B cell (primary cell): ENCODE measurements at regions not wholly inside any gene's neighbourhood (a gene's known extent, or its start where the extent isn't known, plus 50 kb on each side); places are given as distances from the start of the nearest gene placed in this dataset.

Experiments used
- ATAC-seq: fragments of 200-7000 bp; cut with Tn5 transposase; one replicate; pipeline ENCODE4 v1.10.0; 2021; ENCODE audit warnings: low read depth, mild to moderate bottlenecking, moderate number of reproducible peaks, moderate library complexity
- CTCF ChIA-PET: fragments of 350-600 bp; sonication (Branson Sonifier 250); formaldehyde crosslinking; loops from one replicate; lab custom pipeline; 2021; ENCODE audit warnings: antibody characterized with exemption, inconsistent platforms; lab: Charles Lee
- POLR2A ChIA-PET: fragments of 350-600 bp; sonication (Branson Sonifier 250); formaldehyde crosslinking; loops from one replicate; lab custom pipeline; 2021; ENCODE audit warnings: antibody characterized with exemption; lab: Charles Lee
- DNase-seq: peaks from one replicate; pipeline ENCODE4 v3.0.0; 2013
- H2AFZ ChIP-seq: 2 replicates; pipeline ENCODE4 v1.6.1; 2012; ENCODE audit warnings: mild to moderate bottlenecking, low read depth, low read length; ENCODE audit not compliant: insufficient read depth, poor library complexity, severe bottlenecking
- H3K27ac ChIP-seq, 2 donors: 1 replicate in 1 of 2; 2 replicates in 1 of 2; pipeline ENCODE4 v1.5.1; 2012 to 2013; ENCODE audit warnings: low read length in 2 of 2, mild to moderate bottlenecking in 2 of 2, moderate library complexity in 1 of 2
- H3K27me3 ChIP-seq, 4 experiments: fragments of 200-600 bp in 1 of 4; sonication (generic) in 1 of 4; replicated peaks in 1 of 4; 1 replicate in 2 of 4; 2 replicates in 2 of 4; pipeline versions ENCODE4 v1.6.1 to v1.7.0; 2013 to 2016; ENCODE audit warnings: low read length in 3 of 4, mild to moderate bottlenecking in 2 of 4, mixed read lengths in 1 of 4, moderate library complexity in 1 of 4; ENCODE audit not compliant: insufficient read depth in 4 of 4, control insufficient read depth in 3 of 4; ENCODE audit errors: control extremely low read depth in 1 of 4
- H3K36me3 ChIP-seq, 2 experiments: replicated peaks in 1 of 2; 1 replicate in 1 of 2; 2 replicates in 1 of 2; pipeline versions ENCODE4 v1.6.1 to v1.7.1; 2013; ENCODE audit warnings: low read length in 1 of 2; ENCODE audit not compliant: insufficient read depth in 2 of 2, control insufficient read depth in 1 of 2; ENCODE audit errors: control extremely low read depth in 1 of 2, extremely low read depth in 1 of 2
- H3K4me1 ChIP-seq, 2 donors: fragments of 200-600 bp in 1 of 2; sonication (generic) in 1 of 2; 1 replicate in 1 of 2; 2 replicates in 1 of 2; pipeline versions ENCODE4 v1.5.1 to v1.6.1; 2013 to 2017; ENCODE audit warnings: low read length in 2 of 2; ENCODE audit not compliant: control insufficient read depth in 2 of 2, insufficient read depth in 2 of 2
- H3K4me2 ChIP-seq: replicated peaks from 2 replicates; pipeline ENCODE3; 2012; ENCODE audit warnings: mild to moderate bottlenecking, low read depth, low read length; ENCODE audit not compliant: poor library complexity, severe bottlenecking
- H3K4me3 ChIP-seq, 5 experiments: fragments of 200-600 bp in 1 of 5; sonication (generic) in 1 of 5; 1 replicate in 3 of 5; 2 replicates in 2 of 5; pipeline versions ENCODE4 v1.5.1 to v1.7.0; 2011 to 2016; ENCODE audit warnings: low read length in 4 of 5, mild to moderate bottlenecking in 4 of 5, low read depth in 2 of 5, control low read depth in 1 of 5, moderate library complexity in 1 of 5; ENCODE audit not compliant: insufficient read depth in 1 of 5; ENCODE audit errors: control extremely low read depth in 1 of 5, extremely low read depth in 1 of 5
- H3K79me2 ChIP-seq: fragments of 200-600 bp; sonication (generic); one replicate; pipeline ENCODE4 v1.6.0; 2016; ENCODE audit warnings: low read length; ENCODE audit not compliant: control insufficient read depth, insufficient read depth
- H3K9ac ChIP-seq: fragments of 200-600 bp; sonication (generic); 2 replicates; pipeline ENCODE4 v1.6.1; 2017; ENCODE audit warnings: mild to moderate bottlenecking, low read length, moderate library complexity
- H3K9me3 ChIP-seq, 3 donors: one replicate each; pipeline versions ENCODE4 v1.6.1 to v1.7.1; 2013; ENCODE audit warnings: low read length in 2 of 3; ENCODE audit not compliant: control insufficient read depth in 2 of 3, insufficient read depth in 1 of 3; ENCODE audit errors: control extremely low read depth in 1 of 3
- H4K20me1 ChIP-seq: 2 replicates; pipeline ENCODE4 v1.6.0; 2012; ENCODE audit warnings: mild to moderate bottlenecking, low read length; ENCODE audit not compliant: insufficient read depth, control insufficient read depth, poor library complexity, severe bottlenecking
- H3K27ac Mint-ChIP-seq: one replicate; pipeline ENCODE4 v1.8.0; 2021; ENCODE audit warnings: mixed read lengths
- H3K27me3 Mint-ChIP-seq: one replicate; pipeline ENCODE4 v1.8.0; 2021; ENCODE audit warnings: mixed read lengths
- H3K4me1 Mint-ChIP-seq: one replicate; pipeline ENCODE4 v1.8.0; 2021; ENCODE audit warnings: mixed read lengths
- H3K4me3 Mint-ChIP-seq: one replicate; pipeline ENCODE4 v1.8.0; 2021; ENCODE audit warnings: mixed read lengths
- H3K9me3 Mint-ChIP-seq: one replicate; pipeline ENCODE4 v1.8.0; 2022; ENCODE audit warnings: mixed read lengths; ENCODE audit not compliant: insufficient read depth
- EZH2 ChIP-seq: IDR thresholded peaks from 2 replicates; pipeline ENCODE4 v1.6.1; 2012; ENCODE audit warnings: borderline replicate concordance, low read depth, mild to moderate bottlenecking, moderate library complexity, low read length; ENCODE audit not compliant: insufficient read depth, poor library complexity, severe bottlenecking
- WGBS: methylation state at CpG from one replicate; pipeline ENCODE4 v1.1.5; 2013; ENCODE audit warnings: missing lambda C conversion rate; ENCODE audit not compliant: insufficient coverage; 5-methylcytosine and 5-hydroxymethylcytosine counted together
- intact Hi-C: fragments of 100-400 bp; cut with micrococcal nuclease; formaldehyde crosslinking; loops from one replicate; pipeline ENCODE4 v1.10.0; 2022
- TF ChIP-seq, protein P1 (sequence below): fragments of 200-600 bp; IDR thresholded peaks from one replicate; pipeline ENCODE4 v1.8.0; 2022; ENCODE audit warnings: antibody characterized with exemption, mild to moderate bottlenecking

DNA sequence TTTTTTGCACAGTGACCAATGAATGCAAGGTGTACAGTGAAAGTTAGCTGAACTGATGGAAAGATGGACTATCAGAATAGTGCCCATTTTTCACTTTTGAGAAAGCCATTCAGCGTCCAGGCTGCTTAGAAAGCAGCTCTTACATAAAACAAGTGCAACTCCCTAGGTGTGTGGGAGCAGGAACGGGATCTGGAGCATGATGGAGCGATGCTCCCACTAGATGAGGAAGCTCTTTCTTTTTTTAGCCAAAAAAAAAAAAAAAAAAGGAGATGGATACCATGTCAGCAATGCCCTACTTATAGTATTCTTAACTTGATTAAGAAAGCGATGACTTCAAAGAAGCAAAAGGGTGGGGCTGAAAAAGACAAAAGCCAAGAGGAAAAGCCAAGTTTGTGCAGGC lies 925.5 kb downstream of the GATA3 start:
- Histone ChIP-seq H3K27ac (no peak overlapping the region), H3K9ac (no peak overlapping the region), H3K36me3 (no peaks in the 10 kb centered on the region), H3K4me3 (no peak overlapping the region), H3K79me2 (no peaks in the 10 kb centered on the region), H2AFZ (no peak overlapping the region), H3K4me2 (no peak overlapping the region), H4K20me1 (no peaks in the 10 kb centered on the region), H3K9me3 (no peaks in the 10 kb centered on the region), H3K27me3 (no peaks in the 10 kb centered on the region), H3K4me1 (no peaks in the 10 kb centered on the region)
- Mint-ChIP-seq H3K27ac (no peak overlapping the region), H3K4me1 (no peaks in the 10 kb centered on the region), H3K4me3 (no peak overlapping the region), H3K27me3 (no peaks in the 10 kb centered on the region), H3K9me3 (no peaks in the 10 kb centered on the region)
- ChIA-PET CTCF (no interaction called here), POLR2A (no interaction called here)
- no peak for DNase-seq
- TF ChIP-seq, protein P1, sequence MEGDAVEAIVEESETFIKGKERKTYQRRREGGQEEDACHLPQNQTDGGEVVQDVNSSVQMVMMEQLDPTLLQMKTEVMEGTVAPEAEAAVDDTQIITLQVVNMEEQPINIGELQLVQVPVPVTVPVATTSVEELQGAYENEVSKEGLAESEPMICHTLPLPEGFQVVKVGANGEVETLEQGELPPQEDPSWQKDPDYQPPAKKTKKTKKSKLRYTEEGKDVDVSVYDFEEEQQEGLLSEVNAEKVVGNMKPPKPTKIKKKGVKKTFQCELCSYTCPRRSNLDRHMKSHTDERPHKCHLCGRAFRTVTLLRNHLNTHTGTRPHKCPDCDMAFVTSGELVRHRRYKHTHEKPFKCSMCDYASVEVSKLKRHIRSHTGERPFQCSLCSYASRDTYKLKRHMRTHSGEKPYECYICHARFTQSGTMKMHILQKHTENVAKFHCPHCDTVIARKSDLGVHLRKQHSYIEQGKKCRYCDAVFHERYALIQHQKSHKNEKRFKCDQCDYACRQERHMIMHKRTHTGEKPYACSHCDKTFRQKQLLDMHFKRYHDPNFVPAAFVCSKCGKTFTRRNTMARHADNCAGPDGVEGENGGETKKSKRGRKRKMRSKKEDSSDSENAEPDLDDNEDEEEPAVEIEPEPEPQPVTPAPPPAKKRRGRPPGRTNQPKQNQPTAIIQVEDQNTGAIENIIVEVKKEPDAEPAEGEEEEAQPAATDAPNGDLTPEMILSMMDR, result no peak
- no peak for TF ChIP-seq EZH2
- no peak for ATAC-seq
- intact Hi-C loops, result no loop called here
- WGBS, result no CpG with 5 or more reads among the region's 4 CpGs

DNA sequence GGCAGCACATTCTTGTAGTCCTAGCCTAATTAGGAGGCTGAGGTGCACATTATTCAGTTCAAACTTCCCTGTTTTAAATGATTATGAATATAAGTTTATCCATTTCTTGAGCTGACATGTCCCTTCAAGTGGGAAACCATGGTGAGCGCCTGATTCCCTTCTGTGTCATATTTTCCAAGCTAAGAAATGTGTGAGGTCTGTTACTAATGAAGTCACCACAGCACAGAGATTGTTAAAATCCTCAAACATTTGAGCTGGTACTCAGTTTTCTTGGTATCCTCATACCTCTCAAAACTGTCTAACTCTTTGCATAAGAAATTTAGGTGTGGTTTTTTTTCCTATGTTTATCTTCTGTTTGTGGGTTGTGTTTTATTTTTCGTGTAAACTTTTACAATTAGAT lies 926.8 kb downstream of the GATA3 start:
- WGBS, result no CpG with 5 or more reads among the region's 2 CpGs
- Histone ChIP-seq H2AFZ (no peak overlapping the region), H3K27me3 (no peaks in the 10 kb centered on the region), H3K9ac (no peak overlapping the region), H3K36me3 (no peaks in the 10 kb centered on the region), H3K27ac (no peak overlapping the region), H3K9me3 (no peaks in the 10 kb centered on the region), H3K4me3 (no peak overlapping the region), H4K20me1 (no peaks in the 10 kb centered on the region), H3K79me2 (no peaks in the 10 kb centered on the region), H3K4me2 (no peak overlapping the region), H3K4me1 (no peaks in the 10 kb centered on the region)
- Mint-ChIP-seq H3K9me3 (no peaks in the 10 kb centered on the region), H3K27ac (no peak overlapping the region), H3K4me3 (no peak overlapping the region), H3K27me3 (no peaks in the 10 kb centered on the region), H3K4me1 (no peaks in the 10 kb centered on the region)
- ChIA-PET CTCF (interaction anchor here (0.6 kb wide), 1 partner anchor 39 kb away, joined by 3 read pairs; no protein-coding TSS in a partner anchor), POLR2A (no interaction called here)
- intact Hi-C loops, result no loop called here
- TF ChIP-seq, protein P1, result no peak
- TF ChIP-seq EZH2, result no peak
- DNase-seq (no peak), ATAC-seq (no peak)
